Neural progenitor cell (in vitro differentiated cells): ENCODE measurements at regions not wholly inside any gene's neighbourhood (a gene's known extent, or its start where the extent isn't known, plus 50 kb on each side); places are given as distances from the start of the nearest gene placed in this dataset.

Experiments
- DNase-seq: peaks from one replicate; pipeline ENCODE4 v3.0.0-alpha.2; 2016; ENCODE audit warnings: low spot score
- H2AFZ ChIP-seq: fragments of 200-600 bp; sonication (generic); replicated peaks from 2 replicates; pipeline ENCODE4 v1.6.1; 2016; ENCODE audit warnings: antibody characterized with exemption
- H3F3A ChIP-seq: fragments of 200-600 bp; sonication (generic); 2 replicates; pipeline ENCODE4 v1.6.1; 2016; ENCODE audit warnings: antibody characterized with exemption, low read depth
- H3K27ac ChIP-seq: fragments of 200-600 bp; sonication (generic); 2 replicates; pipeline ENCODE4 v1.5.1; 2016; ENCODE audit warnings: mild to moderate bottlenecking
- H3K27me3 ChIP-seq: fragments of 200-600 bp; sonication (generic); 2 replicates; pipeline ENCODE4 v1.6.1; 2016; ENCODE audit warnings: mild to moderate bottlenecking, moderate library complexity
- H3K36me3 ChIP-seq: fragments of 200-600 bp; sonication (generic); 2 replicates; pipeline ENCODE4 v1.5.1; 2016
- H3K4me1 ChIP-seq: fragments of 200-600 bp; sonication (generic); 2 replicates; pipeline ENCODE4 v1.6.1; 2016; ENCODE audit warnings: mixed run types
- H3K4me2 ChIP-seq: fragments of 200-600 bp; sonication (generic); 2 replicates; pipeline ENCODE4 v1.6.1; 2016
- H3K4me3 ChIP-seq: fragments of 200-600 bp; sonication (generic); 2 replicates; pipeline ENCODE4 v1.5.1; 2016
- H3K79me2 ChIP-seq: fragments of 200-600 bp; sonication (generic); 2 replicates; pipeline ENCODE4 v1.6.1; 2016; ENCODE audit warnings: low read depth
- H3K9ac ChIP-seq: fragments of 200-600 bp; sonication (generic); 2 replicates; pipeline ENCODE4 v1.6.1; 2016
- H3K9me3 ChIP-seq: fragments of 200-600 bp; sonication (generic); 2 replicates; pipeline ENCODE4 v1.5.1; 2016; ENCODE audit warnings: low read depth
- H4K20me1 ChIP-seq: fragments of 200-600 bp; sonication (generic); 2 replicates; pipeline ENCODE4 v1.6.1; 2016; ENCODE audit warnings: low read depth
- H3K27ac Mint-ChIP-seq: 3 replicates; pipeline ENCODE4 v1.8.0; 2021; ENCODE audit warnings: mixed read lengths
- H3K27me3 Mint-ChIP-seq: 2 replicates; pipeline ENCODE4 v1.8.0; 2022; ENCODE audit warnings: low read depth, mild to moderate bottlenecking, inconsistent platforms, moderate library complexity, mixed read lengths; ENCODE audit not compliant: insufficient read depth
- H3K36me3 Mint-ChIP-seq: 3 replicates; pipeline ENCODE4 v1.8.0; 2021; ENCODE audit warnings: mixed read lengths
- H3K4me1 Mint-ChIP-seq: 3 replicates; pipeline ENCODE4 v1.8.0; 2021; ENCODE audit warnings: mixed read lengths
- H3K4me3 Mint-ChIP-seq: 3 replicates; pipeline ENCODE4 v1.8.0; 2021; ENCODE audit warnings: mild to moderate bottlenecking, moderate library complexity, mixed read lengths
- H3K9me3 Mint-ChIP-seq: 3 replicates; pipeline ENCODE4 v1.8.0; 2020; ENCODE audit warnings: mixed read lengths
- EZH2 ChIP-seq: fragments of 200-600 bp; sonication (generic); IDR thresholded peaks from 2 replicates; pipeline ENCODE4 v1.6.1; 2017; ENCODE audit warnings: antibody characterized with exemption, mild to moderate bottlenecking, moderate library complexity
- EZH2phosphoT487 ChIP-seq: fragments of 200-600 bp; sonication (generic); IDR thresholded peaks from 2 replicates; pipeline ENCODE4 v1.6.1; 2017; ENCODE audit warnings: antibody characterized with exemption
- TF ChIP-seq, protein P1 (sequence below): fragments of 200-600 bp; sonication (generic); IDR thresholded peaks from 2 replicates; pipeline ENCODE4 v1.5.1; 2017; ENCODE audit warnings: antibody characterized with exemption, mild to moderate bottlenecking

DNA sequence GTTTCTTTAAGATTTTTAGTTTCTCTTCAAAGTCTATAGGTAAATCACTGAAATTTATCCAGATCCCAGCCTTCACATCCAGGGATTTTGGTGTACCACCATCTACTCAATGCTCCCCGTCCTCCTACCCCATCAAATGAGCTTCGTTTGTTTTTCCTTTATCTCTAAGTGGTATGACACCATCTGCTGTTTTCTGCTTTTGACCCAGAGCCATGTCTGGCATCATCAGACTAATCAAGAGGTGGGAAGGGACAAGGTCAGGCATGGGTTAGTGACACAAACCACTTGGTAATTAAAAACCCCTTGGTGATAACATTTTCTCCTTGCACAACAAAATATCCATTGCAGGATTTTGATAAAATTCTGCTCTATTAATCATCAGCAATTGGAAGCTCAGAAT, 92.7 kb upstream of the GOLGA8J start:
- no peaks in the 10 kb centered on the region for H3F3A ChIP-seq
- H2AFZ ChIP-seq = no peak overlapping the region
- no peak overlapping the region for H3K27ac Mint-ChIP-seq
- no peaks in the 10 kb centered on the region for H4K20me1 ChIP-seq
- H3K36me3 Mint-ChIP-seq = no peaks in the 10 kb centered on the region
- H3K4me1 ChIP-seq = peaks cover 4% of the 10 kb centered on the region
- peaks cover 8% of the 10 kb centered on the region for H3K27me3 ChIP-seq
- H3K9ac ChIP-seq = no peak overlapping the region
- peaks cover 2% of the 10 kb centered on the region for H3K27me3 Mint-ChIP-seq
- TF ChIP-seq EZH2phosphoT487 (no peak), EZH2 (no peak)
- TF ChIP-seq, protein P1, sequence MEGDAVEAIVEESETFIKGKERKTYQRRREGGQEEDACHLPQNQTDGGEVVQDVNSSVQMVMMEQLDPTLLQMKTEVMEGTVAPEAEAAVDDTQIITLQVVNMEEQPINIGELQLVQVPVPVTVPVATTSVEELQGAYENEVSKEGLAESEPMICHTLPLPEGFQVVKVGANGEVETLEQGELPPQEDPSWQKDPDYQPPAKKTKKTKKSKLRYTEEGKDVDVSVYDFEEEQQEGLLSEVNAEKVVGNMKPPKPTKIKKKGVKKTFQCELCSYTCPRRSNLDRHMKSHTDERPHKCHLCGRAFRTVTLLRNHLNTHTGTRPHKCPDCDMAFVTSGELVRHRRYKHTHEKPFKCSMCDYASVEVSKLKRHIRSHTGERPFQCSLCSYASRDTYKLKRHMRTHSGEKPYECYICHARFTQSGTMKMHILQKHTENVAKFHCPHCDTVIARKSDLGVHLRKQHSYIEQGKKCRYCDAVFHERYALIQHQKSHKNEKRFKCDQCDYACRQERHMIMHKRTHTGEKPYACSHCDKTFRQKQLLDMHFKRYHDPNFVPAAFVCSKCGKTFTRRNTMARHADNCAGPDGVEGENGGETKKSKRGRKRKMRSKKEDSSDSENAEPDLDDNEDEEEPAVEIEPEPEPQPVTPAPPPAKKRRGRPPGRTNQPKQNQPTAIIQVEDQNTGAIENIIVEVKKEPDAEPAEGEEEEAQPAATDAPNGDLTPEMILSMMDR = no peak
- no peaks in the 10 kb centered on the region for H3K79me2 ChIP-seq
- no peaks in the 10 kb centered on the region for H3K4me1 Mint-ChIP-seq
- no peak overlapping the region for H3K4me3 ChIP-seq
- DNase-seq = no peak
- no peaks in the 10 kb centered on the region for H3K36me3 ChIP-seq
- no peaks in the 10 kb centered on the region for H3K9me3 Mint-ChIP-seq
- no peaks in the 10 kb centered on the region for H3K9me3 ChIP-seq
- no peak overlapping the region for H3K4me3 Mint-ChIP-seq
- no peak overlapping the region for H3K27ac ChIP-seq
- H3K4me2 ChIP-seq = no peak overlapping the region

DNA sequence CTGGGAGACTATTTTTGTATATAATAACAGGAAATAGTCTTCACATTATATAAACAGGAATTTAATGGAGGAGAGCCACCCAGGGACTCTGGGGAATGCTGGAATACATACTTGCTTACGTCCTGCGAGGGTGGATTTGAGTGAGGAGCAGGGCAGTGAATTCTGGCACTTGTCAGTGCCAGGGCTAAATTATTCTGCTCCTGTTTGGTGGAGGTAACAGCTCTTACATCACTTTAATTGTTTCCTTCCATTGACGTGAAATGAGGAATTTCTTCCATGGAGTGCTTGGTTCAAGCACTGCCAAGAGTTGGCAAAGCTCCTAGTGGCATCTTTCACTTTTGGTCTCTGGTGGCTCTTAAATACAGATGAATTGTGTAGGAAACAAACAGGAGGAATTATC, 94.1 kb upstream of the GOLGA8J start:
- Mint-ChIP-seq H3K27me3 (peaks cover 2% of the 10 kb centered on the region), H3K4me1 (no peaks in the 10 kb centered on the region), H3K4me3 (no peak overlapping the region), H3K36me3 (no peaks in the 10 kb centered on the region), H3K9me3 (no peaks in the 10 kb centered on the region), H3K27ac (no peak overlapping the region)
- TF ChIP-seq EZH2phosphoT487 (no peak), EZH2 (no peak)
- TF ChIP-seq, protein P1 = no peak
- no peak overlapping the region for H2AFZ ChIP-seq
- peaks cover 3% of the 10 kb centered on the region for H3K4me1 ChIP-seq
- no peak overlapping the region for H3K4me3 ChIP-seq
- peaks cover 18% of the 10 kb centered on the region for H3K27me3 ChIP-seq
- no peaks in the 10 kb centered on the region for H3K9me3 ChIP-seq
- H3K9ac ChIP-seq = no peak overlapping the region
- no peak overlapping the region for H3K27ac ChIP-seq
- no peaks in the 10 kb centered on the region for H3K79me2 ChIP-seq
- H3F3A ChIP-seq = no peaks in the 10 kb centered on the region
- no peaks in the 10 kb centered on the region for H3K36me3 ChIP-seq
- no peak for DNase-seq
- H4K20me1 ChIP-seq = no peaks in the 10 kb centered on the region
- H3K4me2 ChIP-seq = no peak overlapping the region

DNA sequence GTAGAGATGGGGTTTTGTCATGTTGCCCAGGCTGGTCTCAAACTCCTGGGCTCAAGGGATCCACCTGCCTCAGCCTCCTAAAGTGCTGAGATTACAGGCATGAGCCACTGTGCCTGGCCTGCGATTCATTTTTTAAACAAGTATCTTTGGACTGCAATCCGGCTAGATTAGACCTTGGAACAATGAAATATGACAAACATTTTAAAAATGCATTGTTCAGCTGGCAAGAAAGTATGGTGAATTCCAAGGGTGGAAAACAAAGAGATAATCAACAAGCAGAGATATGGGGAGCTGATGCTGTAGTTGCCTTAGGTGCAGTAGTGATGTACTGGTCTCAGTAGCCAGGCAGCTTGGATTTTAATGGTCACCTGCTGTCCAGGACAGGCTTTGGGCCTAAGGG, 95.8 kb upstream of the GOLGA8J start:
- Histone ChIP-seq H3K4me1 (no peaks in the 10 kb centered on the region), H3K4me3 (no peak overlapping the region), H3K27me3 (peaks cover 18% of the 10 kb centered on the region), H2AFZ (no peak overlapping the region), H3K9me3 (no peaks in the 10 kb centered on the region), H3K9ac (no peak overlapping the region), H3K79me2 (no peaks in the 10 kb centered on the region), H3K36me3 (no peaks in the 10 kb centered on the region), H4K20me1 (no peaks in the 10 kb centered on the region), H3K27ac (no peak overlapping the region), H3F3A (no peaks in the 10 kb centered on the region), H3K4me2 (no peak overlapping the region)
- Mint-ChIP-seq H3K9me3 (no peaks in the 10 kb centered on the region), H3K36me3 (no peaks in the 10 kb centered on the region), H3K4me3 (no peak overlapping the region), H3K27ac (no peak overlapping the region), H3K4me1 (no peaks in the 10 kb centered on the region), H3K27me3 (peaks cover 2% of the 10 kb centered on the region)
- TF ChIP-seq EZH2 (no peak), EZH2phosphoT487 (no peak)
- TF ChIP-seq, protein P1 = no peak
- no peak for DNase-seq
